ENCODE measurements at regions not wholly inside any gene's neighbourhood (a gene's known extent, or its start where the extent isn't known, plus 50 kb on each side); places are given as distances from the start of the nearest gene placed in this dataset.

GRCh38 chr13:106297283-106297682, 238.2 kb downstream of the EFNB2 start:
- TF ChIP-seq, protein P1, sequence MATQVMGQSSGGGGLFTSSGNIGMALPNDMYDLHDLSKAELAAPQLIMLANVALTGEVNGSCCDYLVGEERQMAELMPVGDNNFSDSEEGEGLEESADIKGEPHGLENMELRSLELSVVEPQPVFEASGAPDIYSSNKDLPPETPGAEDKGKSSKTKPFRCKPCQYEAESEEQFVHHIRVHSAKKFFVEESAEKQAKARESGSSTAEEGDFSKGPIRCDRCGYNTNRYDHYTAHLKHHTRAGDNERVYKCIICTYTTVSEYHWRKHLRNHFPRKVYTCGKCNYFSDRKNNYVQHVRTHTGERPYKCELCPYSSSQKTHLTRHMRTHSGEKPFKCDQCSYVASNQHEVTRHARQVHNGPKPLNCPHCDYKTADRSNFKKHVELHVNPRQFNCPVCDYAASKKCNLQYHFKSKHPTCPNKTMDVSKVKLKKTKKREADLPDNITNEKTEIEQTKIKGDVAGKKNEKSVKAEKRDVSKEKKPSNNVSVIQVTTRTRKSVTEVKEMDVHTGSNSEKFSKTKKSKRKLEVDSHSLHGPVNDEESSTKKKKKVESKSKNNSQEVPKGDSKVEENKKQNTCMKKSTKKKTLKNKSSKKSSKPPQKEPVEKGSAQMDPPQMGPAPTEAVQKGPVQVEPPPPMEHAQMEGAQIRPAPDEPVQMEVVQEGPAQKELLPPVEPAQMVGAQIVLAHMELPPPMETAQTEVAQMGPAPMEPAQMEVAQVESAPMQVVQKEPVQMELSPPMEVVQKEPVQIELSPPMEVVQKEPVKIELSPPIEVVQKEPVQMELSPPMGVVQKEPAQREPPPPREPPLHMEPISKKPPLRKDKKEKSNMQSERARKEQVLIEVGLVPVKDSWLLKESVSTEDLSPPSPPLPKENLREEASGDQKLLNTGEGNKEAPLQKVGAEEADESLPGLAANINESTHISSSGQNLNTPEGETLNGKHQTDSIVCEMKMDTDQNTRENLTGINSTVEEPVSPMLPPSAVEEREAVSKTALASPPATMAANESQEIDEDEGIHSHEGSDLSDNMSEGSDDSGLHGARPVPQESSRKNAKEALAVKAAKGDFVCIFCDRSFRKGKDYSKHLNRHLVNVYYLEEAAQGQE (IDR thresholded peaks at IDR 0.05; ENCODE audit: unreplicated experiment): no peak
- TF ChIP-seq CTCF (conservative IDR thresholded peaks at IDR 0.05; ENCODE audit: low read depth in 2 of 2) (no peak), EZH2phosphoT487 (IDR thresholded peaks at IDR 0.05; ENCODE audit: unreplicated experiment) (no peak), ETS1 (IDR thresholded peaks at IDR 0.05) (no peak), ZNF114 (CRISPR knock-in tag; IDR thresholded peaks at IDR 0.05) (no peak), POLR2AphosphoS5 (IDR thresholded peaks at IDR 0.05; ENCODE audit: low read depth) (no peak), EZH2 (IDR thresholded peaks at IDR 0.05; ENCODE audit: low read depth, unreplicated experiment) (no peak), STAT1 (IDR thresholded peaks at IDR 0.05; ENCODE audit: unreplicated experiment) (no peak), JUNB (IDR thresholded peaks at IDR 0.05; ENCODE audit: unreplicated experiment) (no peak), CREB1 (CRISPR knock-in tag; IDR thresholded peaks at IDR 0.05; ENCODE audit: low read depth) (no peak)

All from GM23338 (cell line).